Stimulated activated memory B cell treated with anti-CD40 and anti-IgM and Interleukin-4, amounts not matched to agents 10 μg/mL and 1 μg/mL and 100 μg/mL, for 72 hours (primary cell): ENCODE measurements at regions not wholly inside any gene's neighbourhood (a gene's known extent, or its start where the extent isn't known, plus 50 kb on each side); places are given as distances from the start of the nearest gene placed in this dataset.
"Not testable (repeated sequence)": the region's sequence is repeated elsewhere in the genome, so short reads cannot be mapped to it uniquely, and the experiment has no call there.

Source experiments
- ATAC-seq: fragments of 150-1000 bp; cut with Tn5 transposase; 2 replicates; pipeline ENCODE4 v1.10.0; 2021
- H3K27ac Mint-ChIP-seq: one replicate; pipeline ENCODE4 v1.8.0; 2022; ENCODE audit warnings: mild to moderate bottlenecking, mixed read lengths
- H3K27me3 Mint-ChIP-seq: one replicate; pipeline ENCODE4 v1.8.0; 2022; ENCODE audit warnings: mixed read lengths
- H3K36me3 Mint-ChIP-seq: one replicate; pipeline ENCODE4 v1.8.0; 2022; ENCODE audit warnings: mixed read lengths
- H3K4me1 Mint-ChIP-seq: one replicate; pipeline ENCODE4 v1.8.0; 2022; ENCODE audit warnings: mixed read lengths
- H3K4me3 Mint-ChIP-seq: one replicate; pipeline ENCODE4 v1.8.0; 2022; ENCODE audit warnings: mild to moderate bottlenecking, moderate library complexity, mixed read lengths
- H3K9me3 Mint-ChIP-seq: one replicate; pipeline ENCODE4 v1.8.0; 2022; ENCODE audit warnings: mixed read lengths

DNA sequence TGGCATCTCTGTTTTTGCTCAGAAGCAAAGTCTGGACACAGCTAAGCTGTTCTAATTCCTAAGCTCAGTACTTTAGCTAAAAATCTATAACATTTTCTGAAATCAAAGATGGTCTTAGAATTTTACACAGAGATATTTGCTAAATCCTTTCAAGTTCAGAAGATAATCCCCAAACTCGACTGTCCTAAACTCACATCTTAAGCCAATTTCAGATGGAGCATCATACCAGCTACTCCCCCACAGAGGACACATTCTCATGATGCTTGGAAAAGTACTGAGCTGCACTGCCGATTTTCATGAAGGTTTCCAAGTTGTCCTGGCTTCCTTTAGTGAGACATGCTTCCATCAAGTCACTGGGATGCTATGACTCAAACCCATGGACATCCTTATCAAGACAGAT lies 535.5 kb downstream of the SUCLG1 start:
- Mint-ChIP-seq H3K4me3 (no peak overlapping the region), H3K27me3 (no peaks in the 10 kb centered on the region), H3K27ac (no peak overlapping the region), H3K9me3 (peaks cover 3% of the 10 kb centered on the region), H3K36me3 (no peaks in the 10 kb centered on the region), H3K4me1 (no peaks in the 10 kb centered on the region)
- no peak for ATAC-seq

DNA sequence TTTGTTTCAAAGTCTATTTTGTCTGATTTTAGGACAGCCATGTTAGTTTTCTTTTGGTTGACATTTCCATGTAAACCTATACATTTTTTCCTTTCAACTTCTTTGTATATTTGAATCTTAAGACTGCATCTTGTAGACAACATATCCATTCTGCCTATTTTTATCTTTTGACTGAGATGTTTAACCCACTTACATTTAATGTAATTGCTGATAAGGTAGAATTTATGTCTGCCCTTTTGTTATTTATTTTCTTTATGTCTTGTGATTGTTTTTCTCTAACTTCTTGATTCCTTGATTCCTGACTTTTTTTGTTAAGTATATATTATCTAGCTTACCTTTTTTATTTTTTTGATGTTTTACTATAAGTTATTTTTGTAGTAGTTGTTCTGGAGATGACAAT lies 542.5 kb downstream of the SUCLG1 start:
- Mint-ChIP-seq H3K36me3 (no peaks in the 10 kb centered on the region), H3K4me3 (no peak overlapping the region)
- no peak for ATAC-seq

DNA sequence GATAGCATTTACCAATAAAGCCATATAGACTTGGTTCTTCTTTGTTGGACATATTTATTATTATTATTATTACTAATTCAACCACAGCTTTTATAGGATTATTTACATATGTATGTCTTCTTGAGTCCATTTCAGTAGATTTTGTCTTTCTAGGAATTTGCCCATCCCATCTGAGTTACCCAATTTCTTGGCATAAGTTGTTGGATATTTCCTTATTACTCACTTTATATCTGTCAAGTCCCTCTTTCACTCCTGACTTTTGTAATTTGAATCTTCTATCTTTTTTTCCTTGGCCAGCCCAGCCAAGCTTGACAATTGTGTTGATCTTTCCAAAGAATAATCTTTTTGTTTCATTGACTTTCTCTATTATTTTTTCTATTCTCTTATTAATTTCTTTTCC lies 543.7 kb downstream of the SUCLG1 start:
- ATAC-seq: no peak
- Mint-ChIP-seq H3K27me3 (no peaks in the 10 kb centered on the region), H3K4me1 (no peaks in the 10 kb centered on the region), H3K27ac (no peak overlapping the region), H3K36me3 (no peaks in the 10 kb centered on the region), H3K4me3 (no peak overlapping the region), H3K9me3 (peaks cover 14% of the 10 kb centered on the region)

More for the DNA sequence above, 542.5 kb downstream of the SUCLG1 start:
- Mint-ChIP-seq H3K27ac (no peak overlapping the region), H3K4me1 (no peaks in the 10 kb centered on the region), H3K9me3 (peaks cover 14% of the 10 kb centered on the region), H3K27me3 (no peaks in the 10 kb centered on the region)

DNA sequence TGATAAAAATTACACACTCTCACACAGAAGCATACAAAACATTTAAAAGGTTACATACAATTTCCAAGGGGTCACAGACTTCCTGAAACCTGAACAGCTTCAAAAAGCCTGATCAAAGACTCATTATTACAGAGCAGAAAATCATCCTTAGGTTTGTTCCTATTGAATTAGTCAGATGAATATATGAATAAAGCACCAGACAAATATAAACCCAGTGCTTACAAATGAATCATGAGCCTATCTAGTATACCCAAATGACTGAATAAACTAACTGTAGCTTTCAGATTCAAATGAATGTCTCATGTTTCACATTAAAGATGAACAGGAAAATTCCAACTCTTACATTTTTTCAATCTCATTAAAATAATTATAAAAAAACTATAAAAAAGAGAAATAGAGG lies 550.3 kb downstream of the SUCLG1 start:
- H3K36me3 Mint-ChIP-seq: no peaks in the 10 kb centered on the region
- peaks cover 3% of the 10 kb centered on the region for H3K9me3 Mint-ChIP-seq
- ATAC-seq: no peak
- no peak overlapping the region for H3K27ac Mint-ChIP-seq
- H3K27me3 Mint-ChIP-seq: no peaks in the 10 kb centered on the region
- no peak overlapping the region for H3K4me3 Mint-ChIP-seq
- H3K4me1 Mint-ChIP-seq: no peaks in the 10 kb centered on the region

DNA sequence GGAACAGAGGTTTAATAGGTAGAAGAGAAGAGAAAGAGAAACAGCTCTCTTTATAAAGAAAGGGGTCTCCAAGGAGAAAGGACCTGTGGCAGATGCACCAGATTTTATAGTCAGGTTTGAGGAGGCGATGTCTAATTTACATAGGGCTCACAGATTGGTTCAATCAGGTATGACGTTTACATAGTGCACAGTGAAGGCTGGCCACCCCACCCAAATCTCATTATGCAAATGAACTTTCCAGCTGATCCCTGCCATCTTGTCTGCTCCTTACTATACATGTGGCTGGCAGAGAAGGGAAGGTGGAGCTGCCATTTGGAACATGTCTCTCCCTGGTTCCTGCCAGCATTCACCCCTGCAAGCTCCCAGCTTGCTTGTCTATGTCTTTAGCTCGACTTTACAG lies 557.8 kb downstream of the SUCLG1 start:
- H3K27ac Mint-ChIP-seq: no peak overlapping the region
- peaks cover 4% of the 10 kb centered on the region for H3K9me3 Mint-ChIP-seq
- H3K36me3 Mint-ChIP-seq: no peaks in the 10 kb centered on the region
- H3K27me3 Mint-ChIP-seq: no peaks in the 10 kb centered on the region
- H3K4me3 Mint-ChIP-seq: no peak overlapping the region
- ATAC-seq: no peak
- H3K4me1 Mint-ChIP-seq: no peaks in the 10 kb centered on the region

DNA sequence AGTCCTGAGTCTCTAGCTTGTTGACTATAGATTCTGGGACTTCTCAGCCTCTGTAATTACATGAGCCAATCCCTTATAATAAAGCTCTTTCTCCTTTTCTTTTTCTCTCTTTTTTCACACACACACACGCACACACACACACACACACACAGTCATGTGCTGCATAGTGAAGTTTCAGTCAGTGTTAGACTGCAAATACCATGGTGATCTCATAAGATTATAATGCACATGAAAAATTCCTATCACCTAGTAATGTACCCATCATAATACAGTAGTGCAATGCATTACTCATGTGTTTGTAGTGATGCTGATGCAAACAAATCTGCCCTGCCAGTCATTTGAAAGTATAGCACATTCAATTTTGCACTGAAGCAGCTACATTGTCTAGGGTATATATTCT lies 558.2 kb downstream of the SUCLG1 start:
- no peak overlapping the region for H3K4me3 Mint-ChIP-seq
- ATAC-seq: no peak
- no peak overlapping the region for H3K27ac Mint-ChIP-seq
- H3K9me3 Mint-ChIP-seq: peaks cover 4% of the 10 kb centered on the region
- H3K4me1 Mint-ChIP-seq: no peaks in the 10 kb centered on the region
- no peaks in the 10 kb centered on the region for H3K27me3 Mint-ChIP-seq
- H3K36me3 Mint-ChIP-seq: no peaks in the 10 kb centered on the region

DNA sequence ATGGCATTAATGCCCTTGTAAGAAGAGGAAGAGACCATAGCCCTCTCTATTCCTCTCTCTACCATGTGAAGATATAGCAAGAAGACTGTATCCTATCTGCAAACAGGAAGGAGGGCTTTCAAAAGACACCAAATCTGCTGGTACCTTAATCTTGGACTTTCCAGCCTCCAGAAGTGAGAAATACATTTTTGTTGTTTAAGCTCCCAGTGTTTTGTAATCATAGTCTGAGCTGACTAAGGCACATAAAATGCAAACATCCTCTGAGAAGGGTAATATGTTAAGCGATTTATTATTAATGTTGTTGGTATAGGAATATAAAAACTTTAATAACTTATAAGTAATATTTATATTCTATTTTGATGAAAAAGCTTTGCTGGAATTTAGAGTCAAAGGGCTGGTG lies 559.8 kb downstream of the SUCLG1 start:
- Mint-ChIP-seq H3K27me3 (no peaks in the 10 kb centered on the region), H3K4me1 (no peaks in the 10 kb centered on the region), H3K9me3 (peaks cover 4% of the 10 kb centered on the region), H3K36me3 (no peaks in the 10 kb centered on the region), H3K27ac (no peak overlapping the region), H3K4me3 (no peak overlapping the region)
- no peak for ATAC-seq

DNA sequence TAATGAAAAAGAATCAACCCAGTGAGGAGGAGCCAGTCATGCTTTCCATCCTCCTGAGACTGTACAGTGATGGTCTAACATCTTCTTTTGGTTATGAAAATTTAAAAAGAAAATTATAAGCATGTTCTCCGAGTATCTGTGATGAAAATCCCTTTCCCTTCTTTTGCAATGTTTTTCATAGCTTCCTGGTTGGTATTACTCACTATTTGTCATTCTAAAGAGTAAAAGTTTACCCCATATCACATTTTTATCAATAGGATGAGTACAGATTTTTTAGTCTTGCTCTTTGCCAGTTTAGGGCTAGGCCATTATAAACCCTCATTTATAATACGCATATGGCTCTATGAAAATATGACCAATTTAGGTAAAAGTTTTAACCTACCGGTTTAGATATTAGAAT lies 564.1 kb downstream of the SUCLG1 start:
- Mint-ChIP-seq H3K4me1 (no peaks in the 10 kb centered on the region), H3K36me3 (no peaks in the 10 kb centered on the region), H3K27me3 (no peaks in the 10 kb centered on the region), H3K4me3 (no peak overlapping the region), H3K9me3 (no peaks in the 10 kb centered on the region), H3K27ac (no peak overlapping the region)
- ATAC-seq: no peak

DNA sequence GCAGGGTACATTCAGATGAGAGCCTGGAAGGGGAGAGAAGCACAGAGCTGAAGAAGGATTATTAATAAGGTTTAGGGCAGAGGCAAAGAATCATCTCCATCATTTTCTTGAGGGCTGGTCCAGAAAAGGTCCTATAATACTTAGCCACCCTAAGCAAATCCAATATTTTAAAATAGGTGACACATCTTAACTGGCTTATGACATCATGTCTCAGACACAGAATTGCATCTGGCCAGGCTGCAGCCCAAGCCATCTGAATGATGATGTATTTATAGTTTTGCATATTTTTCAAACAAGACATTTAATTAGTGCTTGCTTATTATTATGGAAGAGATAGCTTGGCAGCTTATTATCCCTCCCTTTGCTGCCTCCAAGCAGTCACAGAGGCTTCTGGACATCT lies 571.3 kb downstream of the SUCLG1 start:
- Mint-ChIP-seq H3K36me3 (no peaks in the 10 kb centered on the region), H3K4me1 (no peaks in the 10 kb centered on the region), H3K27me3 (no peaks in the 10 kb centered on the region), H3K27ac (no peak overlapping the region), H3K4me3 (no peak overlapping the region), H3K9me3 (no peaks in the 10 kb centered on the region)
- ATAC-seq: no peak

DNA sequence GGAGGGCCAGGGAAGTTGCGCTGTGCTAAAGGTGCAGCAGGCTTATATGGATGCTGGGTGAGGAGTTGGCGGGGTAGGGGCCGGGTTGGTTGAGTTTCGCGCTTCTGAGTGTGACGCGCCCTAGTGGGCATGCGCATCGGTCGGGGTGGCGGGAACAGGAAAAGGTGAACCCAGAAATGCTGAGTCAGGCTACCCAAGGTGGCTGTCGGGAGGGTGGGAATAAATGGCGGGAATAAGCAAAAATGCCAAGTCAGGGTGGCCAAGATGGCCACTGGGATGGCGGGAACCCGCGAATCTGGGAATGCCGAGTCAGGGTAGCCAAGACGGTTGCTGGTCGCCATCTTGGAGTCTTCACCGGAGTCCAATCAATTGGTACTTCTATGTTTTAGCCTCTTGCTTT lies 580.0 kb downstream of the SUCLG1 start:
- ATAC-seq: no peak
- Mint-ChIP-seq H3K4me3 (no peak overlapping the region), H3K4me1 (no peaks in the 10 kb centered on the region), H3K36me3 (no peaks in the 10 kb centered on the region), H3K9me3 (peaks cover 7% of the 10 kb centered on the region), H3K27ac (no peak overlapping the region), H3K27me3 (no peaks in the 10 kb centered on the region)

DNA sequence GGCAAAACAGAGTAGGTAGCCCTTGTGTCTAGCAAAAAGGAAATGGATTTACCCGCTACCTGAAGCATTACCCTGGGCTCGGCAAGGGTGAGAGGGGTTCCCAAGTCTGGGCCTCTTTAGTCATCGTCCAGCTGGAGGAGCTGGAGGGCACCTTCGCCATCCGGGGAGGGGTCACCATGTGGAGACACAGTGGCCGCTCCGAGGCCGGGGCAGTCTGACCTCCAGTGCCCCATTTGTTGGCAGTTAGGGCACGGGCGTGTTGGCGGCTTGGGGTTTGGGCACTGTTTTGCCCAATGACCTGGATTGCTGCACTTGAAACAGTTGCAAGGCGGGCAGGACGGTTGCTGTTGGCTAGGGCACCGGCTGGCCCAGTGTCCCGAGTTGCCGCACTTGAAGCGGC lies 581.8 kb downstream of the SUCLG1 start:
- H3K4me3 Mint-ChIP-seq, H3K27ac Mint-ChIP-seq, ATAC-seq, H3K36me3 Mint-ChIP-seq, H3K4me1 Mint-ChIP-seq, H3K9me3 Mint-ChIP-seq, H3K27me3 Mint-ChIP-seq: not testable (repeated sequence)

DNA sequence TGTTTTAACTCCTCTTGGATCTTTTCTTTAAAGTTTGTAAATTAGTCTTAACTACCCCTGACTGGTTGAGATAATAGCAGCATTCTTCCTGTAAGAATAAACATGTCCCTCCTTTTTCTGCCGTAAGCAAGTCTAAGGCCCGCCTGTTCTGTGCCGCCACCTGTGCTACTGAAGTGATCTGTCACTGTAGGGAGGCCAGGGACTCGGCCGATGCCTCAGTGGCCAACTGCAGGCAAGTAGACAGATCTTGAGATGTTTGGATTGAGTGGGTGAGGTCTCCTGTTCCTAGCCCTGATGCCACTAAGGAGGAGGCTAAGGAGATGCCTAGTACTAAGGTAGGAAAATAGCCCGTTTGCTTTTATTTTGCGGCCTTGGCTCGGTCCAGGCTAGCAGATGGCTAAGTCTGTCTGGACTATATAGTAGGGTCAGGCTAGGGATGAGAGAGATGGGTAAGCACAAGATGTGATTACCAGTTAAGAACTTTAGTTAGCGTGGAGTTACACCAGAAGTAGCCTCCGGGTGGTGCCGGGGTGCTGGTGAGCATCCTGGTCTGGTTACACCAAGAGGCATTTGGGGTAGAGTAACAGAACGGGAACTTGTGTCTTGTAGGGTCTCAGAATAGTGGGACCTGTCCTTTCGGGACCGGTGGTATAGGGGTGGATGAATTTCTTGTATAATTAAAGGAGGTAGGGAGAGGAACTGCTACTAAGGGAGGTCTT lies 584.2 kb downstream of the SUCLG1 start:
- Mint-ChIP-seq H3K4me1 (no peaks in the 10 kb centered on the region), H3K9me3 (peaks cover 9% of the 10 kb centered on the region)
- no peak for ATAC-seq

DNA sequence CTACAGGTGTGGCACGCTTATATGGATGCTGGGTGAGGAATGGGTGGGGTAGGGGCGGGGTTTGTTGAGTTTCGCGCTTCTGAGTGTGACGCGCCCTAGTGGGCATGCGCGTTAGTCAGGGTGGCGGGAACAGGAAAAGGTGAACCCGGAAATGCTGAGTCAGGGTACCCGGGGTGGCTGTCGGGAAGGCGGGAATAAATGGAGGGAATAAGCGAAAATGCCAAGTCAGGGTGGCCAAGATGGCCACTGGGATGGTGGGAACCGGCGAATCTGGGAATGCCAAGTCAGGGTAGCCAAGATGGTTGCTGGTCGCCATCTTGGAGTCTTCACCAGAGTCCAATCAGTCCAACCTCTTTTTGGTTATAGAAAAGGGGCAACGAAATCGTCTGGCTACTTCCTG lies 585.0 kb downstream of the SUCLG1 start:
- no peak for ATAC-seq
- Mint-ChIP-seq H3K27me3 (no peaks in the 10 kb centered on the region), H3K4me3 (no peak overlapping the region), H3K9me3 (peaks cover 9% of the 10 kb centered on the region), H3K27ac (no peak overlapping the region), H3K36me3 (no peaks in the 10 kb centered on the region), H3K4me1 (no peaks in the 10 kb centered on the region)

More for the DNA sequence above, 584.2 kb downstream of the SUCLG1 start:
- H3K36me3 Mint-ChIP-seq: no peaks in the 10 kb centered on the region
- H3K4me3 Mint-ChIP-seq: no peak overlapping the region
- no peaks in the 10 kb centered on the region for H3K27me3 Mint-ChIP-seq
- H3K27ac Mint-ChIP-seq: no peak overlapping the region

DNA sequence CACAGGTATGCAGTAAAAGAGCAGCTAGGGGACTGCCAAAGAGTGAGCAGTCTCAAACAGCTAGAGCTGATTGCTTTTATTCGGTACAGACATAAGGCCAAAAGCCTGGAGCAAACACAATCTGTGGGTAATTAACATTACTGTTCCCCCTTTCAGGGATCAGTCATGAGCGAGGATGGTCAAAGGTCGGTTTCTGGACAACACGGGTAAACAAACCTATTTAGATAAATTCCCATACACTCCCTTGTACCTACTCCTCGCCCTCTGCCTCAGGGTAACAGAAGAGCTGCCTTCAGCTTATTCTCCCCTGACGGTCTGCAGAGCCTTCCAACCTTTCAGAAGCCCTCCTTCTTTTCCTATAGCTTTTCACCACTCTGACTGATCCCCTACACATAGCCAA lies 586.0 kb downstream of the SUCLG1 start:
- ATAC-seq: no peak
- Mint-ChIP-seq H3K4me1 (no peaks in the 10 kb centered on the region), H3K9me3 (peaks cover 9% of the 10 kb centered on the region), H3K27me3 (no peaks in the 10 kb centered on the region), H3K27ac (no peak overlapping the region), H3K36me3 (no peaks in the 10 kb centered on the region), H3K4me3 (no peak overlapping the region)

DNA sequence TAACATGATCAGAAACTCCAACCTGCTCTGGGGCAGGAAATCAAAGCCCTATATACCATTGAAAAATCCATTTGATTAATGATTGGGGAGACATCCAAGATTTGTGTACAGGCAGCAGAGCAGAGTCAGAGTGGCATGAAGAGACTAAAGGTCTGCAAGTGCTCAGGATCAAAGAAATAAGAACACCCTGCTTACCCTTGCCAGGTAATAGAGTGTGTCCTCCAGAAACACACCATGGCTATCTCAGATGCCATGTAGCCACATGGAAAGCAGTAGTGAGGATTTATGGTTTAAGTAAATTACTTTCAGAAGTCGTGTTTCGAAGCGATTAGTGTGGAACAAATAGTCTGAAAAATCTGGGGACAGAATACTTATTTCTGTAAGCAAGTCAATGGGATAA lies 592.9 kb downstream of the SUCLG1 start:
- Mint-ChIP-seq H3K36me3 (no peaks in the 10 kb centered on the region), H3K27me3 (no peaks in the 10 kb centered on the region), H3K4me3 (no peak overlapping the region), H3K4me1 (no peaks in the 10 kb centered on the region), H3K9me3 (peaks cover 4% of the 10 kb centered on the region), H3K27ac (no peak overlapping the region)
- no peak for ATAC-seq

DNA sequence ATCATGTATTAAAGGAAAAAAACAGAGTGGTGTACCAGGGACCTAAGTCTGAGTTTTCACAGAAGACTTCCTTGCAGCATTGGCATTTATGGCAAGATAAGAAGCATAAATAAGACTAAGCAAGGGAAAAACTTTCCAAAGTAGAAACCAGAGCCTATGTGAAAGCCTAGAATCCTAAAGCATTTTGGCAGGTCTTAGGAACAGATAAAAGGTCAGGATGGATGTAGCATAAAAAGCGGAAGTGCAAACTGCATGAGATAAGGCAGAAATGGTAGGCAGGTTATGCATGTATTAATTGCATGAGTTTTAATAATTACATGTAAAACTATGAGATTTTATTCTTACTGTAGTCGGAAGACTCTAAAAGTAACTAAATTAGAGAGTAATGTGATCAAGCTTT lies 596.5 kb downstream of the SUCLG1 start:
- Mint-ChIP-seq H3K36me3 (no peaks in the 10 kb centered on the region), H3K27ac (no peak overlapping the region), H3K4me1 (no peaks in the 10 kb centered on the region), H3K4me3 (no peak overlapping the region), H3K27me3 (no peaks in the 10 kb centered on the region), H3K9me3 (peaks cover 4% of the 10 kb centered on the region)
- no peak for ATAC-seq

DNA sequence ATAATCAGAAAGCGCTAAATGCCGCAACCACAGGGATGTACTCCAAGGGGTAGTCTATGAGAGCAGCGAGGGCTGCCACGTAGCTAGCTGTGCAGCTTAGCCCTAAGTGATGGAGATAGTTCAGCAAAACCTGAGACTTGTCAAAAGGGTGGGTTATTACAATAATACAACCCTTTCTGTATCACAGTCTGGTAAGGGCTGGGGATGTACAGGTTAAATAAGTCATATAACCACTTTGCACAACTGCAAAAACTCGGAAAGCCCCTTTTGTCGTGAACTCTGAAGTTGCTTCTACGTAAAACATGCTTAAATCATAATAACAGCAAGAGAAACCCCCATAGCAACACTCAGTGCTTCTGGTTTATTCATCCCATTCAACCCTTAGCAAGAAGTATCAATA lies 598.8 kb downstream of the SUCLG1 start:
- H3K9me3 Mint-ChIP-seq: peaks cover 3% of the 10 kb centered on the region
- no peaks in the 10 kb centered on the region for H3K27me3 Mint-ChIP-seq

More for the DNA sequence above, 598.8 kb downstream of the SUCLG1 start:
- Mint-ChIP-seq H3K4me1 (no peaks in the 10 kb centered on the region), H3K27ac (no peak overlapping the region), H3K36me3 (no peaks in the 10 kb centered on the region), H3K4me3 (no peak overlapping the region)
- ATAC-seq: no peak
